GM12891 (cell line): ENCODE measurements at regions not wholly inside any gene's neighbourhood (a gene's known extent, or its start where the extent isn't known, plus 50 kb on each side); places are given as distances from the start of the nearest gene placed in this dataset.

Source experiments
- POLR2A ChIP-seq: IDR thresholded peaks from 2 replicates; pipeline ENCODE4 v1.6.1; 2011; ENCODE audit warnings: low read depth, low read length, control low read depth
- TAF1 ChIP-seq: IDR thresholded peaks from 2 replicates; pipeline ENCODE4 v1.6.1; 2011; ENCODE audit warnings: low read depth, low read length, control low read depth

DNA sequence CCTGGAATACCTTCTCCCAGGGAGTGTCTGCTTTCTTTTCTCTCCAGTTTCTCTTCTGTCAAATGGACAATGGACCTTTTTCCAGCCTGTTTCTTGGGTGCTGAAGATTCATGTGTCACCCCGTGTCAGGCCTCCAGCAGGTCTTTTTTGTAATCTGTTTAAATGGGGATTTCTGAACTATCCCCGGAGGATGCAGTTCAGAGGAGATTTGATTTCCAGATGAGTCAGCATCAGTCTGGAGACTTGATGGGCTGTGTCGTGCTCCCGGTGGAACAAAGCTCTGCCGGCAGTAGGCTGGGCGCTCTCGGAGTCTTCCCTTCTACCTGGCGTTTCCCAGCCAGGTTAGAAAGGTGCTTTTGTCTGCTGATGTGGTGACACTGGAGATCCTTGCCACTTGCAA is 440.6 kb downstream of the HS3ST3B1 start:
- TF ChIP-seq TAF1 = no peak
- TF ChIP-seq POLR2A = no peak
